PFSK-1 (cell line): ENCODE measurements at regions not wholly inside any gene's neighbourhood (a gene's known extent, or its start where the extent isn't known, plus 50 kb on each side); places are given as distances from the start of the nearest gene placed in this dataset.

ENCODE experiments used
- FOXP2 ChIP-seq: optimal IDR thresholded peaks from 2 replicates; pipeline ENCODE3; 2011; ENCODE audit warnings: borderline replicate concordance, control low read depth, inconsistent platforms; ENCODE audit not compliant: insufficient read depth; ENCODE audit errors: extremely low read length, extremely low read depth
- POLR2AphosphoS5 ChIP-seq: IDR thresholded peaks from 2 replicates; pipeline ENCODE4 v1.6.1; 2012; ENCODE audit warnings: low read depth, mild to moderate bottlenecking, control low read depth, low read length, moderate library complexity
- REST ChIP-seq, 2 experiments: IDR thresholded peaks; 2 replicates each; pipeline versions ENCODE4 v1.6.1 to v1.8.0; 2011 to 2012; ENCODE audit warnings: low read depth in 2 of 2, low read length in 2 of 2, control low read depth in 1 of 2, inconsistent platforms in 1 of 2, mild to moderate bottlenecking in 1 of 2, moderate library complexity in 1 of 2; ENCODE audit not compliant: insufficient read depth in 1 of 2
- SIN3A ChIP-seq: IDR thresholded peaks from 2 replicates; pipeline ENCODE4 v1.6.1; 2012; ENCODE audit warnings: mild to moderate bottlenecking, low read length, moderate library complexity, borderline replicate concordance; ENCODE audit not compliant: insufficient read depth
- TAF1 ChIP-seq: IDR thresholded peaks from 2 replicates; pipeline ENCODE4 v1.6.1; 2012; ENCODE audit warnings: low read length, control low read depth, borderline replicate concordance; ENCODE audit not compliant: insufficient read depth

GRCh38 chr12:91877022-91877421, 268.6 kb downstream of the BTG1 start:
- TF ChIP-seq TAF1 = no peak
- no peak for TF ChIP-seq SIN3A
- TF ChIP-seq REST (IDR thresholded peaks at IDR 0.05; ENCODE audit: insufficient read depth in 1 of 2, low read depth in 2 of 2, low read length in 2 of 2) = no peak
- peak; percentile 79 for TF ChIP-seq FOXP2

GRCh38 chr12:91874086-91874865, 271.4 kb downstream of the BTG1 start:
- TF ChIP-seq TAF1 (no peak), SIN3A (no peak), POLR2AphosphoS5 (no peak), REST (IDR thresholded peaks at IDR 0.05; ENCODE audit: insufficient read depth in 1 of 2, low read depth in 2 of 2, low read length in 2 of 2) (no peak), FOXP2 (no peak)

GRCh38 chr12:91871751-91872150, 273.9 kb downstream of the BTG1 start:
- TF ChIP-seq POLR2AphosphoS5 (no peak), SIN3A (no peak), REST (IDR thresholded peaks at IDR 0.05; ENCODE audit: insufficient read depth in 1 of 2, low read depth in 2 of 2, low read length in 2 of 2) (no peak), FOXP2 (no peak), TAF1 (no peak)

- TF ChIP-seq SIN3A (no peak), TAF1 (no peak), REST (IDR thresholded peaks at IDR 0.05; ENCODE audit: insufficient read depth in 1 of 2, low read depth in 2 of 2, low read length in 2 of 2) (no peak), POLR2AphosphoS5 (no peak), FOXP2 (no peak)
These were observed 274.6 kb downstream of the BTG1 start for GRCh38 chr12:91870872-91871707.
